ENCODE measurements at regions not wholly inside any gene's neighbourhood (a gene's known extent, or its start where the extent isn't known, plus 50 kb on each side); places are given as distances from the start of the nearest gene placed in this dataset.

DNA sequence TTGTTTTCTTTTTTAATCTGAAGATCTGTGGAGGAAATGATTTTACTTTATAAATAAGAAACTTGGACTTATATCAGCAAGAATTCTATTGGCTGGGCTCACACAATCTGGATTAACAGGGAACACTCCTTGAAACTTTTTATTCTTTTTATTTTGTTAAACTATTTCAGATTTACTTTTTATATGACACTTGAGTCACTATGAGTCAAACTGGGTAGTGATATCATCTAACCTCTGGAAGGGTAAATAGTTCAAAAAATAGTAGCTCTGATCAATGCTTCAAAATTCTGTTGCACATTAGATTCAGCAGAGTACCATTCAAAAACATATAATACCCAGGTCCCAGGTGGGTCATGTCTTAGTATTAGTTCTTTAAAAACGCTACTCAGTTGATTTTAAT lies 55.1 kb upstream of the NBEA start:
- in situ Hi-C loops (cut with MboI; ENCODE audit: low sequenced_read_pairs): no loop called here
- Histone ChIP-seq H2AK5ac (ENCODE audit: low read depth, low read length) (no peak overlapping the region), H2BK20ac (ENCODE audit: low read depth, low read length) (no peak overlapping the region), H4K5ac (ENCODE audit: low read depth, low read length) (no peak overlapping the region), H4K20me1 (ENCODE audit: insufficient read depth, low read length) (no peaks in the 10 kb centered on the region), H3K4me3 (ENCODE audit: insufficient read depth, low read depth, low read length) (no peak overlapping the region), H3K23ac (ENCODE audit: low read depth, low read length) (no peak overlapping the region), H3K4me1 (ENCODE audit: control insufficient read depth, insufficient read depth, low read length) (no peaks in the 10 kb centered on the region), H3K18ac (ENCODE audit: low read depth, low read length) (no peak overlapping the region), H3K4me2 (ENCODE audit: low read depth, low read length) (no peak overlapping the region), H4K91ac (ENCODE audit: insufficient read depth, low read depth, low read length) (no peak overlapping the region), H3K56ac (ENCODE audit: extremely low read depth, insufficient read depth, low read length) (no peak overlapping the region), H3K27ac (ENCODE audit: insufficient read depth, low read length) (no peak overlapping the region), H3K9ac (ENCODE audit: low read depth, low read length) (no peak overlapping the region), H3K27me3 (ENCODE audit: control insufficient read depth, insufficient read depth, low read length) (no peaks in the 10 kb centered on the region), H2BK15ac (ENCODE audit: low read depth, low read length) (no peak overlapping the region), H2BK120ac (ENCODE audit: low read depth, low read length) (no peak overlapping the region), H2AK9ac (replicated peaks; ENCODE audit: low read depth, low read length, poor library complexity) (no peak overlapping the region), H3K14ac (replicated peaks; ENCODE audit: low read depth, low read length) (no peak overlapping the region), H2BK5ac (ENCODE audit: low read depth, low read length, poor library complexity, severe bottlenecking) (no peak overlapping the region), H3K36me3 (ENCODE audit: control insufficient read depth, insufficient read depth, low read length) (no peaks in the 10 kb centered on the region), H2AFZ (replicated peaks; ENCODE audit: low read length, poor library complexity) (no peak overlapping the region), H3K4ac (ENCODE audit: low read depth, low read length) (no peak overlapping the region), H4K8ac (ENCODE audit: low read depth in 2 of 2, low read length in 2 of 2) (no peak overlapping the region), H3K9me3 (ENCODE audit: control insufficient read depth, insufficient read depth, low read length) (0 out of 2 replicates have a peak, but pooled peaks cover 1% of the 10 kb centered on the region), H3K9me1 (ENCODE audit: insufficient read depth, low read length) (no peaks in the 10 kb centered on the region), H3K79me1 (ENCODE audit: low read depth in 1 of 2, low read length in 2 of 2) (no peaks in the 10 kb centered on the region)
- WGBS, 2 experiments (ENCODE audit: extremely low coverage in 2 of 2, insufficient read length in 1 of 2): no CpG with 5 or more reads among the region's 1 CpG
- no peak for ATAC-seq (ENCODE audit: low read depth)
- intact Hi-C loops (cut with micrococcal nuclease): no loop called here
- no peak for DNase-seq
- dilution Hi-C loops (cut with HindIII; ENCODE audit: low sequenced_read_pairs, unreplicated experiment): no loop called here
- no peak for TF ChIP-seq MAFK (IDR thresholded peaks at IDR 0.05; ENCODE audit: low read depth, low read length)
- TF ChIP-seq BHLHE40 (IDR thresholded peaks at IDR 0.05; ENCODE audit: low read depth, low read length): no peak
- TF ChIP-seq SMC3 (IDR thresholded peaks at IDR 0.05; ENCODE audit: low read depth, low read length): no peak
- TF ChIP-seq ELK1 (IDR thresholded peaks at IDR 0.05; ENCODE audit: borderline replicate concordance, low read depth, low read length): no peak
- no peak for TF ChIP-seq CEBPB (IDR thresholded peaks at IDR 0.05; ENCODE audit: low read depth, low read length)
- no peak for TF ChIP-seq MAZ (IDR thresholded peaks at IDR 0.05; ENCODE audit: borderline replicate concordance, low read depth, low read length)
- TF ChIP-seq MXI1 (IDR thresholded peaks at IDR 0.05; ENCODE audit: borderline replicate concordance, low read depth, low read length): no peak
- no peak for TF ChIP-seq RCOR1 (IDR thresholded peaks at IDR 0.05; ENCODE audit: insufficient replicate concordance, low read length)
- no peak for TF ChIP-seq RAD21 (IDR thresholded peaks at IDR 0.05; ENCODE audit: low read length)
- TF ChIP-seq POLR2A (IDR thresholded peaks at IDR 0.05; ENCODE audit: low read depth, low read length): no peak
- TF ChIP-seq, protein P1, sequence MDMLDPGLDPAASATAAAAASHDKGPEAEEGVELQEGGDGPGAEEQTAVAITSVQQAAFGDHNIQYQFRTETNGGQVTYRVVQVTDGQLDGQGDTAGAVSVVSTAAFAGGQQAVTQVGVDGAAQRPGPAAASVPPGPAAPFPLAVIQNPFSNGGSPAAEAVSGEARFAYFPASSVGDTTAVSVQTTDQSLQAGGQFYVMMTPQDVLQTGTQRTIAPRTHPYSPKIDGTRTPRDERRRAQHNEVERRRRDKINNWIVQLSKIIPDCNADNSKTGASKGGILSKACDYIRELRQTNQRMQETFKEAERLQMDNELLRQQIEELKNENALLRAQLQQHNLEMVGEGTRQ (IDR thresholded peaks at IDR 0.05; ENCODE audit: low read depth, low read length): no peak
- no peak for TF ChIP-seq CHD1 (IDR thresholded peaks at IDR 0.05; ENCODE audit: low read depth, low read length)
- no peak for TF ChIP-seq NFE2L2 (IDR thresholded peaks at IDR 0.05; ENCODE audit: low read depth, low read length)
- no peak for TF ChIP-seq RFX5 (IDR thresholded peaks at IDR 0.05; ENCODE audit: low read depth, low read length)
- TF ChIP-seq CTCF (conservative IDR thresholded peaks at IDR 0.05; ENCODE audit: low read depth, low read length): no peak
- BruUV-seq (replicated peaks): no TSS peak
- ChIA-PET POLR2A (ENCODE audit: unreplicated experiment) (no interaction called here), CTCF (interaction anchor here (1.1 kb wide), 1 partner anchor 126 kb away, joined by 3 read pairs; no protein-coding TSS in a partner anchor)

Measured in IMR-90 (cell line).